ENCODE measurements at regions not wholly inside any gene's neighbourhood (a gene's known extent, or its start where the extent isn't known, plus 50 kb on each side); places are given as distances from the start of the nearest gene placed in this dataset.
A peak's percentile ranks its signal among the peaks of the same experiment; 100 is the strongest.
"Not testable (repeated sequence)": the region's sequence is repeated elsewhere in the genome, so short reads cannot be mapped to it uniquely, and the experiment has no call there.

- DNase-seq (ENCODE audit: low read depth in 1 of 2, low spot score in 1 of 2): peak in 1 of 2 donors; percentile 26
Measured at GRCh38 chr10:78407009-78407711, 373.5 kb downstream of the RPS24 start.

DNA sequence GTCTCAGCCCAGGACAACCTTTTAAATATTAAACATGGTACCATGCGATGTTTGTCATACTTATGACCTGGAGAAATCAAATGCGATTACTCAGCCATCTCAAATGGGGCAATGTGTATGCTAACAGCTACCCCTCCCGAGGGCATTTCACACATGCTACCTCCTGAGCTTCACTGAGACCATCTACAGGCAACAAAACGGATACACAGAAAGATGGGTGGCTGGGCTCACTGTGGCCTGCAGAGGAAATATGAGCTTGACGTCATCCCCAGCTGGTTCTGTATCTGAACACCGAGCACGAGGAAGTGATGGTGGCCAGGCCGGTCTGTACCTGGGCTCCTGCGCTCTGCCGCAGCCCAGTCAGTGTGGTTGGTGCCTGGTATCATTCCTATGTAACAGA lies 374.3 kb downstream of the RPS24 start:
- no peak for DNase-seq (ENCODE audit: low read depth in 1 of 2, low spot score in 1 of 2)

- DNase-seq (ENCODE audit: low read depth in 1 of 2, low spot score in 1 of 2): no peak
Measured at GRCh38 chr10:78408671-78409472, 375.2 kb downstream of the RPS24 start.

- DNase-seq (ENCODE audit: low read depth in 1 of 2, low spot score in 1 of 2): no peak
Measured at GRCh38 chr10:78410046-78410965, 376.6 kb downstream of the RPS24 start.

- DNase-seq (ENCODE audit: low read depth in 1 of 2, low spot score in 1 of 2): no peak
Measured at GRCh38 chr10:78411716-78412115, 378.1 kb downstream of the RPS24 start.

DNA sequence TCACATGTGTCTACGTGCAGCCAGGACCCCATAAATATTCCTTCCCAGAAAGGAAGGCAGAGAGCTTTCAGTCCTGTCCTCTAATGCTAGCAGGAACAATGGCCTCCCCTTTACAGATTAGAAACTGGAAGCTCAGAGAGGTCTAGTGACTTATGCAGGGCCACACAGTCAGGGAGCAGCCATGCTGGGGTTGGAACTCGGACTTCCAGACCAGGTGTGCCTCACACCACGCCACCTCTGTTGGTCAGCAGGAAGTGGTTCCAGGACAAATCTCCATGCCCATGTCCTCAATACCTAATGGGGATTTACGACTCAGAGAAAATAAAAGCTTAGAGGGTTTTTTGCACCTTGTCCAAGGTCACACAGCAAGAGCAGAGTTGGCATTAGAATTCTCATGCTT lies 378.9 kb downstream of the RPS24 start:
- DNase-seq (ENCODE audit: low read depth in 1 of 2, low spot score in 1 of 2): no peak

GRCh38 chr10:78413076-78414055 lies 379.7 kb downstream of the RPS24 start:
- DNase-seq (ENCODE audit: low read depth in 1 of 2, low spot score in 1 of 2): no peak

GRCh38 chr10:78414380-78414779 lies 380.7 kb downstream of the RPS24 start:
- no peak for DNase-seq (ENCODE audit: low read depth in 1 of 2, low spot score in 1 of 2)

DNA sequence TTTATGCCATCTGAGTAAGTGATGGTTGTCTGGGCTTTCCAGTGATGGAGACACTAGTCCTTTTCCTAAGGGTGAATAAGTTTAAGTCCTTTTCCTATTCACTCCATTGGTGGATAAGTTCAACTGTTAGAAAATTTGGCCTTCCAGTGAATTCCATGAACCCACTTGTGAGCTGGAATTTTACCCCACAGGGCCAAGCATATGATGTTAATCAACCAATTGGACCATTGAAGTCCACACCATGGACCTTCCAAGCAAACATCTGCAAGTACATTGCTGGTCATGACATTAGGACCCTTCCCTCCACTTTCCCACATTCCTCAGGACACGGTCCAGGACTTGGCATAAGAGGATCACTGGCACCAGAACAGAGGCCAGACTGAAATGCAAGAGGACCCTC lies 381.4 kb downstream of the RPS24 start:
- DNase-seq (ENCODE audit: low read depth in 1 of 2, low spot score in 1 of 2): no peak

GRCh38 chr10:78416031-78417011 lies 382.7 kb downstream of the RPS24 start:
- no peak for DNase-seq (ENCODE audit: low read depth in 1 of 2, low spot score in 1 of 2)

GRCh38 chr10:78417425-78418370 lies 384.0 kb downstream of the RPS24 start:
- DNase-seq (ENCODE audit: low read depth in 1 of 2, low spot score in 1 of 2): no peak

DNA sequence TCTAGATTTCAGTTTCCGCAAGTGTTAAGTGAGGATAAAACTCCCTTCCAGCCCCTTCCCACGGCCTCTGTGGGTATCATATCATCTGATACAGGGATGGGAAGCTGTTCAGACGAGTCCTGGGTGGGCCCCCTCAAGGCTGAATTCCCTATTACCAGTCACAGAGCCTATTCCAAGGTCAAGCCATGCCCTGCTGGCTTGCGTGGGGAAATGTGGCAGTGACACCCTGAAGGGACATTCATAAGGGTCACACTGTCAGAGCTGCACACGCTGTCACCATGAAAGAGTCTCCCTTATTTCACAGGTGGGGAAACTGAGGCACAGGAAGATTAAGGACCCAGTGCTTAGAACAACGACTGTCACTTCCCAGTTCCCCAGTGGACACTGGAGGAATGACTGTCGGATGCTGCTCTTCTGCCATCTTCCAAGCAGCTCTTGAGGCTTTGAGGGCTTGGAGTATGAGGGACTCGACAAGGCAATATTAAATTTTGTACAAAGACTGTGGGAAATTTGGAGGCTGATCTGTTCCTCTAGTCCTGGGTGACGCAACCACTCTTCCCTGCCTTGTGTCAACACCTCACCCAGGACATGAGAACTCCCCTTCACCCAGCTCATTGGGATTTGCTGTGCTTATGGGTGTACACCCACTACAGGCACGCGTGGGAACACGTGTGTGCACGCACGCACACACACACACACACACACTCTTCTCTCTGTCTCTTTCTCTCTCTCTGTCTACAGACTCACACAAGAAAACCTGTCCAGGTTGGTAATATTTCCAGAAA lies 386.0 kb downstream of the RPS24 start:
- DNase-seq (ENCODE audit: low read depth in 1 of 2, low spot score in 1 of 2): no peak

GRCh38 chr10:78420946-78421735 lies 387.5 kb downstream of the RPS24 start:
- DNase-seq (ENCODE audit: low read depth in 1 of 2, low spot score in 1 of 2): no peak

DNA sequence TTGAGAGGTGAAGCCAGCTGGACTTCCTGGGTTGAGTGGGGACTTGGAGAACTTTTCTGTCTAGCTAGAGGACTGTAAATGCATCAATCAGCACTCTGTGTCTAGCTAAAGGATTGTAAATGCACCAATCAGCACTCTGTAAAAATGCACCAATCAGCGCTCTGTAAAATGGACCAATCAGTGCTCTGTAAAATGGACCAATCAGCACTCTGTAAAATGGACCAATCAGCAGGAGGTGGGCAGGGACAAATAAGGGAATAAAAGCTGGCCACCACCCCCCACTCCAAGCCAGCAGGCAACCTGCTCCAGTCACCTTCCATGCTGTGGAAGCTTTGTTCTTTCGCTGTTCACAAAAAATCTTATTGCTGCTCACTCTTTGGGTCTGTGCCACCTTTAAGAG lies 390.4 kb downstream of the RPS24 start:
- not testable (repeated sequence) for DNase-seq (ENCODE audit: low read depth in 1 of 2, low spot score in 1 of 2)

DNA sequence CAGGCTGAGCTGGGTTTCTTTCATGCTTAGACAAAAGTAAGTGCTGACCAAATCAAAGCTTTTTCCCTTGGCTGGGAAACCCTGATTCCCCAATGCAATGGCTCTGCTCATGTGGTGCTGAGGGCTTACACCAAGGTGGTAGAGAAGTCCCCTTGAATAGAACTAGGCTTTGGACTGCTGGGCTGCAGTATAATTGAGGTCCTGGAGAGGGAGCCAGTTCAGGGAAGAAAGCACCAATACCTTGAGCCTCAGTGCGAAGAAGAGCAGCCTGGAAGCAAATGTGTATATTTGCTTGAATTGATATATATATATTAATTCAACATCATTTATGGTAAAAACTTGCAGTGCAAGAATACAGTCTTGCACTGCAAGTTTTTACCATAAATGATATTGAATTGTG lies 391.1 kb downstream of the RPS24 start:
- no peak for DNase-seq (ENCODE audit: low read depth in 1 of 2, low spot score in 1 of 2)

DNA sequence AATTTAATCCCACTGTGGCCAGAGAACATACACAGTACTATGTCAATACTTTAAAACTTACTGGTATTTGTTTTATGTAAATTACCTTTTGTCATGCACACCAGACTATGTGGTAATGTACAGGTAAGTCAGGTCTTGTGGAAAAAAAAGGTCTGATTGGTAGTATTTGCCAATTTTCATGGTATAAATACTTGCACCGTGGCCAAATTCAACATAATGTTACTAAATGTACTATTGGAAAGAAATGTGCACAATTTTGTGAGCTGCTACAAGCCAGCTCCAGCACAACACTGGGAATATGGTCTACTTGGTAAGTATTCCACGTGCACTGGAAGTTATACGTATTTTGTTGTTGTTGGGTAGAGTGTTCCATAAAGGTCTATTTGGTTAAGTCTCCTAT lies 392.5 kb downstream of the RPS24 start:
- no peak for DNase-seq (ENCODE audit: low read depth in 1 of 2, low spot score in 1 of 2)

Data from activated T-helper 1 cell treated with anti-CD3 and anti-CD28 coated beads, Interleukin-2, amount 50 U/mL, for 16 hours (primary cell).